DMS53 treated with DMSO at 0.1 percent for 48 hours (cell line): ENCODE measurements at regions not wholly inside any gene's neighbourhood (a gene's known extent, or its start where the extent isn't known, plus 50 kb on each side); places are given as distances from the start of the nearest gene placed in this dataset.

ENCODE experiments used
- DNase-seq: peaks from one replicate; lab custom pipeline; 2025; ENCODE audit not compliant: unreplicated experiment; lab: John Stamatoyannopoulos, UW

DNA sequence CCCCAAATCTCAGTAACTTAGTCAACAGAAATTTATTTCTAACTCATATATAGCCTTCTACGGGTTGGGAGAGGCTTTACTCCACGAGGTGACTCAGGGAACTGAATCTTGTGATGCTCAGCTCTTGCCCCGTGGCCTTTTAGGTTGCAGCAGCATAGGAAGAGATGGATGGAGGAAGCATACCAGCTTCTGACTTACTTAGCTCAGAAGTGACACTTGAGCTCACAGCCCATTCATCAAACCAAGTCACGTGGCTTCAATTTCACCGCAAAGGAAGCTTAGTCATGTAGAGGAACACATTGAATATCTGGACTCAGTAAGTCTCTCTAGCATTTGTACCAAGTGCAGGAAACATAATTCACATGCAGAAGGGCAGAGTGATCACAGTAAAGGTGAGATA is 124.1 kb upstream of the KCNN2 start:
- no peak for DNase-seq

DNA sequence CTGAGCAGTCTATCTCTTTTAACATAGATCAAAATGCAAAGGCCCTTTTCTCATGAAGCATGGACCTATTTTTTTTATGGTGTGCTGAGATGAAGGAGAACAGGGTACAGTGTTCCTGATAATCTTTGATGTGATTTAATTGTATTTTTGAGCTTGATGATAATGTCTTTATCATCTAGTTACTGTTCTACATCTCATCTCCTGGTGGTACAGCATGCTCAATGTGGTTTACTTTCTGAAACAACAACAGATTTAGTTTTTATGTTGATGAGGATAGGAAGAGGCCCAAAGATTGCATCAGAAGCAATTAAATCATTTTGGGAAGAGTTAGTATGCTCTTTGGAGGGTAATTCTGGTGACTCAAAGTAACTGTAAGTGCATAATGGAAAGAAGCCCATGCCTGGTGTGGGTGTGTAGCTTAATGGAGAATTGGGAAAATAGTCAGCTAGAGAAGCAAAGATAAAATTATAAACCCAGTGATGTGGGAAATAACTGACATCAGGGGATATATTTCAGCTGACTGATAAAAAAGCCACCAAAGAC is 123.0 kb upstream of the KCNN2 start:
- no peak for DNase-seq

DNA sequence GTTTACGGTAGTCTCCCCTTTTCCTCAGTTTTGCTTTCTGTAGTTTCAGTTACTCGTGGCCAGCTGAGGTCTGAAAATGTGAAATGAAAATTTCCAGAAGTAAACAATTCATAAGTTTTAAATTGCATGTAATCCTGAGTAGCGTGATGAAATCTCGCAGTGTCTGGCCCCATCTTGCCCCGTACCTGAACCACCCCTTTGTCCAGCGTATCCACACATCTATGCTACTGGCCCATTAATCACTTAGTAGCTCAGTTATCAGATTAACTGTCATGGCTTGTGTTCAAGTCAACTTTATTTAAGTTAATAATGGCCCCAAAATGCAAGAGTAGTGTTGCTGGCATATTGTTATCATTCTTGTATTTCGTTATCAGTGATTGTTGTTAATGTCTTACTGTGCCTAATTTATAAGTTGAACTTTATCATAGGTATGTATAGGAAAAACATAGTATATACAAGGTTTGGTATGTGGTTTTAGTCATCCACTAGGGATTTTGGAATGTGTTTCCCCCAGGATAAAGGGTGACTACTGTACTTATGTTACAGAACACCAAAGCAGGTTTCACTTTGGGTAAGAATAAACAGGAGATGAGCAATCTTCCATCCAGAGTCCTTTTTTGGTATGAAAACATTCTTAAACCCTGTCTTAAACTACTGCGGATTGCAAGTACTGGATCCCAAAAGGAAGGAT is 118.4 kb upstream of the KCNN2 start:
- DNase-seq: no peak

DNA sequence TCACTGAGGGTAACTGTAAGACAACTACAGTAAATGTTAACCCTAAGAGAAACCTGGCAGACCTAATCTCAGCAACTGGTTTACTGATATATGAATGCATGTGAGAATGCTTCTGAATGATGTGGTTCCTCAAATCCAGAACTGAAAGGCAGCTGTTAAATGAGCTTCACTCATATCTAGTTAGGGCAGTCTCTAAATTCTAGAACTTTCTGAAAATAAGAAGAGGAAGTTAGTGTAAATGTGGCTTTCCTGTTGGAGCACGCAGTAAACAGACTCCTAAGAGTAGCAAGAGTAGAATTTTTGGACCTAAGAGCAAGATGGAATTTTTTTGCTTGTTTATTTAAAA is 117.9 kb upstream of the KCNN2 start:
- DNase-seq: no peak

DNA sequence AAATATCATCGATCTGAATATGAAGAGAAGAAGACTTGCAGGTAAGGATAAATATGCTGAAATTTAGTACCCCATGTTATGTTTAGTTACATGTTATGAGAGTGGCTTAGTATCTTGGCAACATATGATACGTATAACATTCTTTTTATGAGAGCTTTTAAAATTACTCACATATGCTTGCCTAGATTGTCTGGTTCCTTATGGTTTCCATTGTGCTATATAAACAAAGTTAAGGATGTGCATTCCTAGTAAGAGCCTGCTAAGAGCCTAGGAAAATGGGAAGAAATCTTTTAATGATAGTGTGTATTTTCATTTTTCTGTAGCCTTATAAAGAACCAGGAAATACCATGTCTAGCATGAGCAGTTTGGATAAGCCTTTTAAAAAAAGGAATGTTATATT is 112.0 kb upstream of the KCNN2 start:
- no peak for DNase-seq

DNA sequence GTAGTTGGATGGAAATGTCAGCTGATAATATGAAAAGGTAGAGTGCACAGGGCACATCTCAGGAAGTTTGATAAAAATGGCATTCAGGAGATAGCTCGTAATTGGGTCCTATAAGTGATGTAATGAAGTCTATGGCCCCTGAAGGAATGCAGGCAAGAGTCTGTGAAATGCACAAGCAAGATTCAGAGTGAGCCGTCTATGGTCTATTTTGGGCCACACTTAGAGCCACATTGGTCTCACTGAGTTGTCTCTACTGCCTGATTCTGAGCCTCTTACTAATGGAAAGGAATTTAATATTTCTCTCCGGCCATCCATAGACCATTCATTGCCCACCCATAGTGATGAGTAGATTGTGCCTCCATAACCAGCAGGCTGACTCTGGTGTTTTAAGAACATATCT is 111.3 kb upstream of the KCNN2 start:
- DNase-seq: no peak

DNA sequence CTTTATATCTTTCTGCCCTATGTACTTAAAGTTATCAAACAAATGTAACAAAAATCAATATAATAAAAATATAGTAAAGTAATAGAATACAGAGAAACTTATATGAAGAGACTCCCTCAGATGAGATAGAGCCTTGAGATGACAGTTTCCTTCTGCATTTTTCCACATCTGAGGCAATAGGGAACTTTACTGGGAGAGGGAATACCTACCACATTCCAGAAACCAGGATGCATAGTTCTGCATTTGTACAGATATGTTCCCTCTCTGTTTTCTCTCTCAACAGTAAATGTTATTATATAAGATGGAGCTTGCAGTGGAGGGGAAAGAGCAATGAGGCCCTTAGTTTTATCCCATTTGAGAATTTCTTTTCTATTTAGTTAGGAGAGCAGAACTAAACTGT is 109.6 kb upstream of the KCNN2 start:
- no peak for DNase-seq

DNA sequence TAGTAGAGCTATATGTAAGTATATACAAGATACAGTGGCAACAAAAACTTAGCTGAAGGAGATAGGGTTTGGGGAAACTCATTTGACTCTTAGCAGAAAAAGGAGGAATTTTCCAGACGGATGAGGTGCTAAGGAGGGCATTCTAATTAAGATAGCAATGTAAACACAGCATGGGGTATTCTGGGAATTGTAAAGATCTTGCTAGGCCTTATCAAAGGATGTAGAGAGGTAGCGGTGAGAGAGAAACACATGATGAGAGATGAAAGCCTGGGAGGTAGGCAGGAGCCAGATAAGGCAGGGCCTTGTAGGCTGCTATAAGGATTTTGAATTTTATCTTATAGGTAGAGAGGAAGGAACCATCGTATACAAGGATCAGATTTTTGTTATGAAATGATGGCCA is 106.6 kb upstream of the KCNN2 start:
- no peak for DNase-seq

DNA sequence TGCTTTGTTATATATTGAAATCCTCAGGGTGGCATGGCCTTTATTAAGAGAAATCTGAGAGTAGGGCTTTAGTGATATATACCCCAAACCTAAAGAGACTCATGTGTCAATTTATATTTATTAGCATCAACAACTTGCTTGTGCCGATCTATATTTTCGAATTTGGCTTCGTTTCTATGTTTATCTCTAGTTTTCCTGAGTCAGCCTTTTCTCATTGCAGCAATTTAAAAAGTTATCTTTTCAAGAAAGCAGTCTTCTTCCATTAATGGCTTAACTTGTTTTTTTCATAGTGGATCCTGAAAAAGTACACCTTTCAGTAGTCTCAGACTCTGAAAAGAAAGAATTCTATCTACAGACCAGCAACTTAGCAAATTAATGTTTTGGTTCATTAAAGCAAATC is 99.9 kb upstream of the KCNN2 start:
- no peak for DNase-seq

DNA sequence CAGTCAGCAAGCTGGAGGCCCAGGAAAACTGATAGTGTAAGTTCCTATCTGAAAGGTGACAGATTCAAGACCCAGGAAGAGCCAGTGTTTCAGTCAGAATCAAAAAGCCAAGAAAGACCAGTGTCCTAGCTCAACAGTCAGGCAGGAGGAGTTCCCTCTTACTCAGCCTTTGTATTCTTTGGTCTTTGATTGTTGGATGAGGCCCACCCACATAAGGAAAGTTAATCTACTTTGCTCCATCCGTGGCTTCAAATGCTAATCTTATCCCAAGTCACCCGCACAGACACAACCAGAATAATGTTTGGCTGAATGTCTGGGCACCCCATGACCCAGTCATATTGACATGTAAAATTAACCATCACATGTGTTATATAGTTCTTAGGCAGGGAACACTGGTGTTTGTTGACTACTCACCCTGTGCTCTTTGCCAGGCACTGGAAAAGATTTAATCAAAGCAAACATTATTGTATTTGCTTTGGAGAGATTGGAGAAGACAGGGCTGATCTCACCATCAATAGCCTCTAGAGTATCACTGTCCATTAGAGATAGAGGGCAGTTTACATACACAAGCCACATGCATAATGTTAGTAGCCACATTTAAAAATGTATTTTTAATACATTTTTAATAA is 96.3 kb upstream of the KCNN2 start:
- DNase-seq: no peak

DNA sequence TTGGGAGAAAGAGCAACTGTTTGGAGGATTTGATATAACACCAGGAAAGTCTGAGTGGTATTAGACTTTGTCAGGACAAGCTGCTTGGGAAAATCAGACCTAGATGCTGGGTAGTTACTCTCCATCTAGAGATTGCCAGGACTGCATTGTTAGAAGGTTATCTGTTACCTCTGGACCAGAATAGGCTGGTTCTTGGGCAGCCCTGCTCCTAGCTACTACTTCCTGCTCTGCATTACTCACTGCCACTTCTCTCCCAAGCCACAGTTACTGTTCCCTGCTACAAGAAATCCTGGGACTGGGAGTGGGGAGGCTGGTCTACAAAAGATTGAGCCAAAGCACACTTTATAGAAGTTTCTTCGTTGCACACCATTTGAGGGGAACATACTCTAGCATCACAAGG is 95.5 kb upstream of the KCNN2 start:
- DNase-seq: no peak

DNA sequence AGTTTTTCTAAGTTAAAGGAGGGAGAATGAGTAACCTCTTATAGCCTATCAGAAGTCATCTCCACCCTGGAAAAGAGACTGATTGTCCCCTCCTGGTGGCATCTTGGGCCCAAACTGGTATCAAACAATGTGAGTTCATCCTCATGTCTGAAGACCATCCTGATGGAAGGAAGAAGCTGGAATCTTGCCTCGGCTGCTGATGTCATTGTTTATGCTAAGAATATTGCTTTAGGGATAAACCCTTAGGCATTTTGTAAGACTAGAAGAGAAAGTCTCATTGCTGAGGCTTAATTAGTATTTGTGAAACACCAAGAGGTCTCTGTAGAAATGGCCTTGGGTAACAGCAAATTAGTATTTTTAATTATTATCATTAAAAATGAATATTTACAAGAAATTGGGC is 65.7 kb upstream of the KCNN2 start:
- DNase-seq: no peak

DNA sequence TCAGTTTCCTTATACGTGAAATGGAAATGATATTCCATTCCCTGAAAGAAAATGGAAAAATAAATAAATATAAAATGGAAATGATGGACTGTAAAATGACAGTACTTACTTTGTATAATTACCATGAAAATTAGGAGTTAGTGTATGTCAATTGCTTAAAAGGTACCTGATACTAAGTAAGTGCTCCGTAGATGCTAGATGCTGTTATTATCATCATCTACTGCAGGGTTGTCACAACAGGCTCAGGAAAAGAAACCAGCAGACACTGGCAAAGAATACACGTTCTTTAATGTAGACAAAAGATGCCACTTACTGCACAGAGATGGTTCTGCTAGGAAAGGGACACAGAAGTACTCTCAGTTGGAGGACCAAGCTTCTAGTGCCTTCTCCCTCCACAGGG is 64.0 kb upstream of the KCNN2 start:
- no peak for DNase-seq

DNA sequence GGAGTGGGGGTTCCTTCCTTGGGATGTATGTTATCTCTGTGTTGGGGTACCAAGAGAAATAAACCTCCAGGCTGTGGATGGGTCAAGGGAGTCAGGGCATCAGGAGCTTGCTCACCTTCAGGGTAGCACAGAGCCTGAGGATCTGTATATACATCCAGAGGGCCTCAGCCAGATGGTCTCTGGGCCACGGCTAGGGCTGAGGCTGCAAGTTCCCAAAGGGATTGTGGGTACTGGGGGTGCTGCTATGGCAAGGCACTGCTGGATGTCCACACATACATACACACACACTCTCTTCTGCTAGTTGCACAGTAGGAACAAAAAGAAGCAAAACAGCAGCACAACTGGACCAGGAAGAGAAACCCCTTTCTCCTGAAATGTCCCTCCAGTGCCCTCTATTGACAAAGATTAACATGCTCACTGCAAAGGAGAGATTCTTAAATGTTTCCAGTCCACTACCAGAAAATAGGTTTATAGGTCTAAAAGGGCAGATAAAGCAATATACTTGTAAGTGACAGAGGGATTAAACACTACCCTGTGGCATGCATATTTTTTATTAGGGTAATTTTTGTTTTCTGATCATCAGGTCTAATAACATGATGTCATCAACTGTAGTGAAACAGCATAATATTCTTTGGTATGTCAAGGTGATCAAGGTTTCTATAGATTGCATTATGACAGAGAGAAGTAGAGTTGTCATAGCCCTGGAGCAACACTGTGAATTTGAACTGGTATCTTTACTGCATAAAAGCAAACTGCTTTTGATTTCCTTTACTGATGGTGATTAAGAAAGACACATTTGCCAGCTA is 56.3 kb upstream of the KCNN2 start:
- peak; percentile 16 for DNase-seq

DNA sequence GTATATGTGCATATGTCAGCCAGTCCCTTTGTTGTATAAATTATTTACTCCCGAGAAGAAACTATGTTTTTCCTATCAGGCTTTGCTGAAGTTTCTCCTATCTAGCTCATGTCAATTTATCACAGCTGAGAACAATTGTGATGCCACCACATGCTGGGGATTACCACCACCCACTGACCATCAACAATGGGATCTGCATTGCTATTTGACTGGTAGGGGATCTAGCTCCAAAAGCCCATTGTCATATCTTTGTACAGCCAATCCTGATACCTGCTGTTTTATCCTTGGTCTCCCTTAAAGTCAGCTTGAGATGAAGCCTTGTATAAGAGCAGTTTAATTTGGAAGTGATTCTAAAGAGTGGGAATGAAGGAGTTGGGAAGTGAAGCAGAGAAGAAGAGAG is 53.9 kb upstream of the KCNN2 start:
- DNase-seq: no peak

DNA sequence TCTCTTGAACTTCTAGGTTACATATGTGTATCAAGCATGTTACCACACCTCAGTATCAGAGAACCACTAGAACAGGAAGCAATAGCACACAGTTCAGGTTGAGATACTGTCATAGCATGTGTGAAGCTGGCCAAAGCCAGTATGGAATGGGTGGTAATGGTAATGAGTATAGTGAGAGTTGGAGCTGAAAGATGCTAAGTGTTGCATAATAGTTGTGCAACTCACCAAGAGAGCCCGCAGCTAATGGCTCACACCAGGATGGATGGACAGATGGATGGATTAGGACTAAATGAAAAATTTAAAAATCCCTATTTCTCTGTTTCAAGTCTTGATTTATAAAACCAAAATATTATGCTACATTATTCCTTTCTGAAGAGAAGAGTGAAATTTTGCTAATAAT is 53.4 kb upstream of the KCNN2 start:
- DNase-seq: no peak

DNA sequence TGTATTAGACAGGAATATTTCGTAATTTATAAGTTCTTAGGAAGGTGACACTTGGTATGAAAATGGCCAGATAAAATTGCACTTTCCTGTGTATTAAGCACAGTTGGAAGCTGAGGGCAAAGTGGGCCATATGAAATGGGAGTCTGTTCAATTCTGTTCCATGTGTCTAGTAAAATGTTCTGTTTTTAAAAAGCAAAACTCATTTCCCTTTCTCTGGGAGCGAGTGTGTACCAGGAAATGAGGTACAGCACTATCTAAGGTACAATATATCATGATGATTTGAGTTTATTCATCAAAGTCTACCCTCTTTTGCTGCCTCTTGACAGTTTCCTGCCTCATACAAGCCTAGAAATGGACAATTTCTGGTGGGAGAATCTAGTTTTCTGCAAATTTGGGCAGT is 51.2 kb upstream of the KCNN2 start:
- no peak for DNase-seq

DNA sequence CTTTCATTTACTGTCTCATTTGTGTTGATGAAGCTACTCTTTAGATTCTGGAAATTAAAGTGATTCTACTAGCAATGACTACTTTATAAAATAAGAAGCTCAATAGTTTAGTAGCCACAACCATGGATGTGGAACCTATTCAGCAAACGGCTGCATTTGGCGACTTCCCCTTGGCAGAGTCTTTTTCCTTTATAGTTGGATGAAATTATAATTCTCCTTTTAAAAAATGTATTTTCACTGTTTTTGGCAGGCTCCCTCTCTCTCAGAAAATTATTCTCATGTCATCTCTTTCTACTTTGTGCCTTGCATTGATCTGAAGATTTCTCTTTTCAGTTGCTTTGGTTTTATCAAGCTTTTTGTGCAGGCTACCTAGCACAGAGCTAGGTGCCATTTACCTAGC is 50.6 kb upstream of the KCNN2 start:
- no peak for DNase-seq

DNA sequence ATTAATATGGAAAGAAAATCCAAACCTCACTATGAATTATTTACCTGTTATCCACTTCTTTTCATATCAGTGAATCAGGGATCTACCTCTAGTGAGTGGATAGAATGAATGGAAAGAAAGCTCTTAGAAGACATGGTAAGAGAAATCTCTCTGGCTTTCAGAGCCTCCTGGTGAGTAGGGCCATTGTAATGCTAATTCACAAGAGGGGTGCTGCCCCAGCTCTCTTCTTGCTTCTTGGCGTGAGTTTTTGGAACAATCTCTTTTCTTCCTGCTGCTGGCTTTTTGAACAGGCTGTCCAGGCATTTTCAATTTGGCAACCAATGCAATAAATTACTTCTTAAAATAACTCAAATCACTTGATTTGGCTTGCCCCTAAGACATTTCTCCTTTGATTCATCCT is 49.9 kb upstream of the KCNN2 start:
- DNase-seq: no peak
